Vagina (tissue), 2 donors: ENCODE measurements at regions not wholly inside any gene's neighbourhood (a gene's known extent, or its start where the extent isn't known, plus 50 kb on each side); places are given as distances from the start of the nearest gene placed in this dataset.

ENCODE experiments used
- CTCF ChIP-seq, 3 experiments: fragments of 450-650 bp in 2 of 3; fragments of 200-600 bp in 1 of 3; sonication (generic) in 1 of 3; IDR thresholded peaks; one replicate each; pipeline ENCODE4 v1.5.1; 2017 to 2019; ENCODE audit warnings: antibody characterized with exemption in 3 of 3, mild to moderate bottlenecking in 2 of 3, moderate library complexity in 2 of 3
- POLR2AphosphoS5 ChIP-seq, 2 donors: sonication (generic); formaldehyde crosslinking; IDR thresholded peaks; one replicate each; pipeline ENCODE4 v1.9.0; 2017; ENCODE audit warnings: antibody characterized with exemption in 2 of 2, mild to moderate bottlenecking in 2 of 2, low read depth in 1 of 2; ENCODE audit not compliant: insufficient read depth in 1 of 2

GRCh38 chr21:21714426-21714825 lies 716.2 kb downstream of the NCAM2 start:
- TF ChIP-seq POLR2AphosphoS5 (IDR thresholded peaks at IDR 0.05; ENCODE audit: insufficient read depth in 1 of 2, low read depth in 1 of 2) (no peak), CTCF (IDR thresholded peaks at IDR 0.05) (no peak)
